IMR-90 (cell line): ENCODE measurements at regions not wholly inside any gene's neighbourhood (a gene's known extent, or its start where the extent isn't known, plus 50 kb on each side); places are given as distances from the start of the nearest gene placed in this dataset.

ENCODE experiments used
- ATAC-seq: fragments of 200-7000 bp; cut with Tn5 transposase; 2 replicates; pipeline ENCODE4 v1.9.1; 2020; ENCODE audit warnings: low read depth, mild to moderate bottlenecking, moderate library complexity
- BruUV-seq: library from RNA; stranded (reverse); fragments of 400-500 nt; replicated peaks from 2 replicates; lab custom pipeline; 2021; lab: Mats Ljungman, UMichigan
- CTCF ChIA-PET: fragments of 300-600 bp; formaldehyde crosslinking; extraction: SDS; loops from one replicate; lab custom pipeline; 2021; ENCODE audit warnings: antibody characterized with exemption; lab: Yijun Ruan, JAX
- POLR2A ChIA-PET: fragments of 300-600 bp; sonication (Branson Sonifier 250); formaldehyde crosslinking; loops from one replicate; lab custom pipeline; 2022; ENCODE audit warnings: antibody characterized with exemption; ENCODE audit not compliant: unreplicated experiment; lab: Charles Lee
- DNase-seq: peaks from one replicate; pipeline ENCODE4 v3.0.0; 2013
- H2AFZ ChIP-seq: replicated peaks from 2 replicates; pipeline ENCODE3; 2013; ENCODE audit warnings: low read length, mild to moderate bottlenecking; ENCODE audit not compliant: poor library complexity
- H2AK5ac ChIP-seq: 2 replicates; pipeline ENCODE4 v1.6.1; 2013; ENCODE audit warnings: low read depth, low read length, inconsistent platforms
- H2AK9ac ChIP-seq: replicated peaks from 2 replicates; pipeline ENCODE3; 2013; ENCODE audit warnings: mild to moderate bottlenecking, low read depth, low read length, moderate library complexity; ENCODE audit not compliant: poor library complexity
- H2BK120ac ChIP-seq: 2 replicates; pipeline ENCODE4 v1.6.1; 2013; ENCODE audit warnings: low read depth, low read length, inconsistent platforms
- H2BK15ac ChIP-seq: 3 replicates; pipeline ENCODE4 v1.6.1; 2013; ENCODE audit warnings: low read depth, low read length, inconsistent platforms
- H2BK20ac ChIP-seq: 2 replicates; pipeline ENCODE4 v1.6.1; 2013; ENCODE audit warnings: low read depth, mild to moderate bottlenecking, inconsistent platforms, low read length, moderate library complexity
- H2BK5ac ChIP-seq: 2 replicates; pipeline ENCODE4 v1.6.1; 2013; ENCODE audit warnings: mild to moderate bottlenecking, low read depth, low read length, inconsistent platforms; ENCODE audit not compliant: poor library complexity, severe bottlenecking
- H3K14ac ChIP-seq: replicated peaks from 2 replicates; pipeline ENCODE4 v1.6.1; 2013; ENCODE audit warnings: low read depth, low read length, inconsistent platforms
- H3K18ac ChIP-seq: 2 replicates; pipeline ENCODE4 v1.6.1; 2013; ENCODE audit warnings: low read depth, low read length, control low read depth
- H3K23ac ChIP-seq: 2 replicates; pipeline ENCODE4 v1.6.1; 2013; ENCODE audit warnings: low read depth, low read length, inconsistent platforms
- H3K27ac ChIP-seq: 2 replicates; pipeline ENCODE4 v1.5.1; 2013; ENCODE audit warnings: mild to moderate bottlenecking, control low read depth, low read length; ENCODE audit not compliant: insufficient read depth
- H3K27me3 ChIP-seq: 2 replicates; pipeline ENCODE4 v1.6.1; 2013; ENCODE audit warnings: low read length; ENCODE audit not compliant: control insufficient read depth, insufficient read depth
- H3K36me3 ChIP-seq: 2 replicates; pipeline ENCODE4 v1.6.1; 2013; ENCODE audit warnings: low read length, mixed read lengths; ENCODE audit not compliant: control insufficient read depth, insufficient read depth
- H3K4ac ChIP-seq: 2 replicates; pipeline ENCODE4 v1.6.1; 2013; ENCODE audit warnings: low read depth, low read length, inconsistent platforms
- H3K4me1 ChIP-seq: 2 replicates; pipeline ENCODE4 v1.6.1; 2013; ENCODE audit warnings: low read length, mixed read lengths; ENCODE audit not compliant: control insufficient read depth, insufficient read depth
- H3K4me2 ChIP-seq: 2 replicates; pipeline ENCODE4 v1.6.1; 2013; ENCODE audit warnings: low read depth, mild to moderate bottlenecking, control low read depth, low read length, moderate library complexity
- H3K4me3 ChIP-seq: 2 replicates; pipeline ENCODE4 v1.5.1; 2013; ENCODE audit warnings: low read depth, mild to moderate bottlenecking, control low read depth, low read length, moderate library complexity; ENCODE audit not compliant: insufficient read depth
- H3K56ac ChIP-seq: 2 replicates; pipeline ENCODE4 v1.6.1; 2013; ENCODE audit warnings: low read length, inconsistent platforms; ENCODE audit not compliant: insufficient read depth; ENCODE audit errors: extremely low read depth
- H3K79me1 ChIP-seq, 2 experiments: 2 replicates each; pipeline ENCODE4 v1.6.1; 2013; ENCODE audit warnings: low read length in 2 of 2, inconsistent platforms in 1 of 2, low read depth in 1 of 2
- H3K9ac ChIP-seq: 2 replicates; pipeline ENCODE4 v1.6.1; 2013; ENCODE audit warnings: low read depth, low read length, control low read depth
- H3K9me1 ChIP-seq: 2 replicates; pipeline ENCODE4 v1.6.1; 2013; ENCODE audit warnings: low read length, inconsistent platforms; ENCODE audit not compliant: insufficient read depth
- H3K9me3 ChIP-seq: 2 replicates; pipeline ENCODE4 v1.6.1; 2013; ENCODE audit warnings: low read length; ENCODE audit not compliant: control insufficient read depth, insufficient read depth
- H4K20me1 ChIP-seq: 2 replicates; pipeline ENCODE4 v1.6.1; 2013; ENCODE audit warnings: low read length, inconsistent platforms; ENCODE audit not compliant: insufficient read depth
- H4K5ac ChIP-seq: 2 replicates; pipeline ENCODE4 v1.6.1; 2013; ENCODE audit warnings: mild to moderate bottlenecking, low read depth, low read length, control low read depth
- H4K8ac ChIP-seq, 2 experiments: 2 replicates each; pipeline ENCODE4 v1.6.1; 2013; ENCODE audit warnings: low read depth in 2 of 2, low read length in 2 of 2, control low read depth in 1 of 2, inconsistent platforms in 1 of 2
- H4K91ac ChIP-seq: 2 replicates; pipeline ENCODE4 v1.6.1; 2013; ENCODE audit warnings: low read depth, low read length, inconsistent platforms; ENCODE audit not compliant: insufficient read depth
- BHLHE40 ChIP-seq: fragments of 150-350 bp; IDR thresholded peaks from 2 replicates; pipeline ENCODE4 v1.6.1; 2016; ENCODE audit warnings: mild to moderate bottlenecking, low read depth, low read length
- CEBPB ChIP-seq: IDR thresholded peaks from 2 replicates; pipeline ENCODE4 v1.6.1; 2012; ENCODE audit warnings: low read depth, low read length, improper control_type of control experiment
- CHD1 ChIP-seq: IDR thresholded peaks from 2 replicates; pipeline ENCODE4 v1.6.1; 2012; ENCODE audit warnings: low read depth, low read length, improper control_type of control experiment
- MAFK ChIP-seq: IDR thresholded peaks from 2 replicates; pipeline ENCODE4 v1.6.1; 2012; ENCODE audit warnings: low read depth, low read length, improper control_type of control experiment
- WGBS, 2 experiments: methylation state at CpG; one replicate each; pipeline versions ENCODE4 v1.1.5 to v1.1.7; 2013; ENCODE audit warnings: missing lambda C conversion rate in 2 of 2; ENCODE audit not compliant: insufficient read length in 1 of 2; ENCODE audit errors: extremely low coverage in 2 of 2; 5-methylcytosine and 5-hydroxymethylcytosine counted together
- dilution Hi-C: fragments of 300-500 bp; cut with HindIII; formaldehyde crosslinking; loops from one replicate; pipeline ENCODE4 v1.14.3; 2018; ENCODE audit warnings: low sequenced_read_pairs; ENCODE audit not compliant: unreplicated experiment
- in situ Hi-C: fragments of 300-500 bp; cut with MboI; formaldehyde crosslinking; loops from 3 replicates; pipeline ENCODE4 v1.14.3; 2019; ENCODE audit warnings: low sequenced_read_pairs, inconsistent platforms, mixed read lengths
- intact Hi-C: fragments of 100-400 bp; cut with micrococcal nuclease; formaldehyde crosslinking; loops from 2 replicates; pipeline ENCODE4 v1.10.0; 2022

DNA sequence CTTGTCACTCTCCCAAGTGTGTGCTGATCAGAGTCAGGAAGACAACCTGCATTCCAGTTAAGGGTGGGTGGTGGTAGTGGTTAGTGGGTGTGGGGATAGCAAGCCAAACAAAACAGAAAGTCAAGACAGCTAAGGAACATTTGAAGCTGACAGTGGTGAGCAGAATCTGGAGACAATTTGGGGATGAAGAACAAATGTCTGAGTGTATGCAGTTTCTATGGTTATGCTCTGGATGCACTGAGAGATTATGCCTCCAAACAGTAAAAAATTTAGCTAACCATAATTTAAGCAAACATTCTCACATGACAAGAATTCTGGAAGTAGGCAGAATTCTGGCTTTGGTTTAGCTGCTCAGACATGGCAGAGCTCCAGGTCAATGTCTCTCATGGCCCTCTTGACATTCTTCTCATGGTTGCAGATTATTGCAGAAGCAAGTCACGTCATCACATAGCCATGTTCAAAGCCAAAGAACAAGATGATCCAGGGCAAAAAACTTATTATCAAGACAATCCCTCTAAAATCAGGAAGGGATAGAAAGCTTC, 148.7 kb downstream of the LURAP1L start:
- H4K91ac ChIP-seq = peak overlapping the region; percentile 70; the same call in 1 of the 2 replicates
- peak overlapping the region; percentile 39; the same call in 1 of the 2 replicates for H4K5ac ChIP-seq
- TF ChIP-seq BHLHE40 (no peak), CEBPB (peak; percentile 83), CHD1 (no peak), MAFK (no peak)
- intact Hi-C loops = no loop called here
- peak overlapping the region; percentile 28 for H2AFZ ChIP-seq
- no TSS peak for BruUV-seq
- ATAC-seq = peak; percentile 77
- peak overlapping the region; percentile 88; the same call in 2 of the 3 replicates for H2BK15ac ChIP-seq
- H4K8ac ChIP-seq = peak overlapping the region in 1 of 2 experiments; percentile 66; a peak in 1 of 4 replicates
- H3K9me3 ChIP-seq = no peaks in the 10 kb centered on the region
- peak overlapping the region; percentile 7; the same call in 1 of the 2 replicates for H2AK5ac ChIP-seq
- dilution Hi-C loops = no loop called here
- ChIA-PET POLR2A (no interaction called here), CTCF (interaction anchor here (1.7 kb wide), 1 partner anchor 10 kb away, joined by 3 read pairs; no protein-coding TSS in a partner anchor)
- H4K20me1 ChIP-seq = no peaks in the 10 kb centered on the region
- H3K4me2 ChIP-seq = peak overlapping the region; percentile 48; the same call in 1 of the 2 replicates
- no peak overlapping the region for H3K56ac ChIP-seq
- peaks cover 4% of the 10 kb centered on the region; the same call in 1 of the 2 replicates for H3K9me1 ChIP-seq
- H2AK9ac ChIP-seq = no peak overlapping the region
- H3K79me1 ChIP-seq = no peaks in the 10 kb centered on the region
- H3K9ac ChIP-seq = no peak overlapping the region
- no peak overlapping the region for H3K23ac ChIP-seq
- in situ Hi-C loops = no loop called here
- H2BK120ac ChIP-seq = peak overlapping the region; percentile 66
- H3K27ac ChIP-seq = peak overlapping the region; percentile 65; the same call in 1 of the 2 replicates
- H3K4ac ChIP-seq = peak overlapping the region; percentile 77
- no peaks in the 10 kb centered on the region for H3K36me3 ChIP-seq
- peak overlapping the region; percentile 63 for H3K18ac ChIP-seq
- no peaks in the 10 kb centered on the region for H3K27me3 ChIP-seq
- peak overlapping the region; percentile 70 for H3K14ac ChIP-seq
- no peak overlapping the region for H2BK5ac ChIP-seq
- H3K4me3 ChIP-seq = no peak overlapping the region
- WGBS, 2 experiments = no CpG with 5 or more reads among the region's 1 CpG
- peaks cover 4% of the 10 kb centered on the region for H3K4me1 ChIP-seq
- peak; percentile 89 for DNase-seq
- H2BK20ac ChIP-seq = peak overlapping the region; percentile 70; the same call in 1 of the 2 replicates
